CD14-positive monocyte (primary cell): ENCODE measurements at regions not wholly inside any gene's neighbourhood (a gene's known extent, or its start where the extent isn't known, plus 50 kb on each side); places are given as distances from the start of the nearest gene placed in this dataset.
"Not testable (repeated sequence)": the region's sequence is repeated elsewhere in the genome, so short reads cannot be mapped to it uniquely, and the experiment has no call there.

Experiments
- DNase-seq, 3 donors: peaks; one replicate each; pipeline ENCODE4 v3.0.0-alpha.2; 2011 to 2022
- H2AFZ ChIP-seq: 2 replicates; pipeline ENCODE4 v1.6.0; 2012; ENCODE audit warnings: mild to moderate bottlenecking, low read depth, low read length, inconsistent platforms; ENCODE audit not compliant: insufficient read depth, poor library complexity, severe bottlenecking
- H3K27ac ChIP-seq, 2 donors: 1 replicate in 1 of 2; 2 replicates in 1 of 2; pipeline ENCODE4 v1.5.1; 2012 to 2013; ENCODE audit warnings: low read length in 2 of 2, control low read depth in 1 of 2, inconsistent platforms in 1 of 2, low read depth in 1 of 2, mild to moderate bottlenecking in 1 of 2
- H3K27me3 ChIP-seq, 2 donors: one replicate each; pipeline versions ENCODE4 v1.6.0 to v1.6.1; 2011 to 2013; ENCODE audit warnings: low read length in 2 of 2; ENCODE audit not compliant: control insufficient read depth in 2 of 2, insufficient read depth in 2 of 2
- H3K36me3 ChIP-seq, 2 donors: replicated peaks in 1 of 2; 1 replicate in 1 of 2; 2 replicates in 1 of 2; pipeline versions ENCODE4 v1.5.1 to v1.6.1; 2012 to 2013; ENCODE audit warnings: low read length in 2 of 2, control low read depth in 1 of 2, inconsistent platforms in 1 of 2, mild to moderate bottlenecking in 1 of 2; ENCODE audit not compliant: insufficient read depth in 2 of 2, control insufficient read depth in 1 of 2
- H3K4me1 ChIP-seq, 2 donors: 1 replicate in 1 of 2; 2 replicates in 1 of 2; pipeline versions ENCODE4 v1.5.1 to v1.6.1; 2012 to 2013; ENCODE audit warnings: low read length in 2 of 2, control low read depth in 1 of 2, inconsistent platforms in 1 of 2, mild to moderate bottlenecking in 1 of 2, moderate library complexity in 1 of 2; ENCODE audit not compliant: insufficient read depth in 2 of 2, control insufficient read depth in 1 of 2
- H3K4me2 ChIP-seq: replicated peaks from 2 replicates; pipeline ENCODE3; 2012; ENCODE audit warnings: low read length, moderate library complexity, mild to moderate bottlenecking; ENCODE audit not compliant: poor library complexity, severe bottlenecking; ENCODE audit errors: extremely low read depth
- H3K4me3 ChIP-seq, 3 experiments: fragments of 200-600 bp in 1 of 3; sonication (generic) in 1 of 3; replicated peaks in 1 of 3; 1 replicate in 2 of 3; 2 replicates in 1 of 3; pipeline ENCODE4 v1.5.1; 2011 to 2013; ENCODE audit warnings: low read length in 3 of 3, mild to moderate bottlenecking in 3 of 3, control low read depth in 2 of 3, low read depth in 2 of 3, inconsistent platforms in 1 of 3, moderate library complexity in 1 of 3
- H3K79me2 ChIP-seq: 2 replicates; pipeline ENCODE4 v1.6.0; 2012; ENCODE audit warnings: mild to moderate bottlenecking, control low read depth, inconsistent platforms, low read length, moderate library complexity; ENCODE audit not compliant: insufficient read depth
- H3K9ac ChIP-seq: 2 replicates; pipeline ENCODE4 v1.6.0; 2017; ENCODE audit warnings: low read length, mild to moderate bottlenecking; ENCODE audit not compliant: insufficient read depth, poor library complexity, severe bottlenecking
- H3K9me3 ChIP-seq, 2 donors: replicated peaks in 1 of 2; 1 replicate in 1 of 2; 2 replicates in 1 of 2; pipeline versions ENCODE4 v1.5.1 to v1.6.1; 2012 to 2013; ENCODE audit warnings: low read length in 2 of 2, control low read depth in 1 of 2; ENCODE audit not compliant: control insufficient read depth in 1 of 2, insufficient read depth in 1 of 2
- H4K20me1 ChIP-seq: 2 replicates; pipeline ENCODE4 v1.6.0; 2012; ENCODE audit warnings: mild to moderate bottlenecking, low read length, control low read depth, moderate library complexity; ENCODE audit not compliant: insufficient read depth
- H3K27ac Mint-ChIP-seq, 7 donors: one replicate each; pipeline ENCODE4 v1.8.0; 2020; ENCODE audit warnings: mild to moderate bottlenecking in 7 of 7, mixed read lengths in 7 of 7, moderate library complexity in 6 of 7, inconsistent platforms in 2 of 7
- H3K27me3 Mint-ChIP-seq, 3 donors: one replicate each; pipeline ENCODE4 v1.8.0; 2021 to 2022; ENCODE audit warnings: low read depth in 3 of 3, mild to moderate bottlenecking in 3 of 3, mixed read lengths in 3 of 3, moderate library complexity in 3 of 3, inconsistent platforms in 1 of 3
- H3K36me3 Mint-ChIP-seq, 2 donors: one replicate each; pipeline ENCODE4 v1.8.0; 2020; ENCODE audit warnings: mixed read lengths in 2 of 2, inconsistent platforms in 1 of 2, mild to moderate bottlenecking in 1 of 2
- H3K4me1 Mint-ChIP-seq: one replicate; pipeline ENCODE4 v1.8.0; 2020; ENCODE audit warnings: mild to moderate bottlenecking, mixed read lengths
- H3K4me3 Mint-ChIP-seq, 2 donors: one replicate each; pipeline ENCODE4 v1.8.0; 2020; ENCODE audit warnings: mild to moderate bottlenecking in 2 of 2, mixed read lengths in 2 of 2, moderate library complexity in 1 of 2
- H3K9me3 Mint-ChIP-seq, 7 donors: one replicate each; pipeline ENCODE4 v1.8.0; 2020 to 2022; ENCODE audit warnings: mixed read lengths in 7 of 7, mild to moderate bottlenecking in 6 of 7, moderate library complexity in 6 of 7, inconsistent platforms in 2 of 7
- WGBS: methylation state at CpG from one replicate; pipeline ENCODE4 v1.1.5; 2013; ENCODE audit warnings: missing lambda C conversion rate; ENCODE audit not compliant: insufficient coverage; 5-methylcytosine and 5-hydroxymethylcytosine counted together
- intact Hi-C, 2 donors: fragments of 100-400 bp; cut with micrococcal nuclease; formaldehyde crosslinking; loops; one replicate each; pipeline versions ENCODE4 v1.15.0 to v1.15.1; 2023
- TF ChIP-seq, protein P1 (sequence below): fragments of 200-600 bp; IDR thresholded peaks from one replicate; pipeline ENCODE4 v1.8.0; 2022; ENCODE audit warnings: antibody characterized with exemption, mild to moderate bottlenecking

DNA sequence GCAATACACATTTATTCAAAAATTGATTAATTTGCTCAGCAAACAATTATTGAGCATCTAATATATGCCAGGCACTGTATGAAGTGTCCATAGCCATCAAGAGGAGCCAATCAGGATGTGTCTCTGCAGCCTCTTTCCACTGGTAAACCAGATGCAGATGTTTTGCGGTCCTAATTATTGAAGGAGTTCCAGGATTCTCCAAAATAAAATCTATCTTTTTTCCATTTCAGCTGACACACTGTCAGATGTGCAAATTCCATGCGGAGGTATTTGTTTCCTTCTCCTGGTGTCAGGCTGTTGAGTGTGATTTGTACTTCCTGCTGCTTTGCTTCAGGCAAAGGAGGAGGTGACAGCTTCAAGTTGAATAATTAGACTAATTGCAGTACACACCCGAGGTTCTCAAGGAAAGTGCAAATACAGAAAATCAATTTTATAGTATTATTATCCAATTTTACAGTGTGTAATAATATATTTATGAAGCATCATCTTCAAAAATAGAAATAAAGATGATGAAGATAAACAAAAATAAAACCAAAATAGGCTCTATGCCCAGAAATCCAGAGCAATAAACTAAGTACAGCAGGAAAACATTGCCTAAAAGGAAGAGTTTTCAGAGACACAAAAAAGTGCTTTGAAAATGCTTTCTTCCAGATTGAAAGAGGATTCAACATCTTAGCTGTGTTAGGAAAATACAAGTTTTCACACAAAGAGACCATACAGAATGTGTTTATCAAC, 1352.9 kb upstream of the CHAC2 start:
- DNase-seq = no peak
- Mint-ChIP-seq H3K36me3 (no peaks in the 10 kb centered on the region), H3K4me1 (no peaks in the 10 kb centered on the region), H3K27me3 (no peaks in the 10 kb centered on the region), H3K9me3 (peaks cover 0 to 5% (median 2%) of the 10 kb centered on the region in 7 donors), H3K27ac (no peak overlapping the region), H3K4me3 (no peak overlapping the region)
- Histone ChIP-seq H3K4me3 (no peak overlapping the region), H3K9ac (no peak overlapping the region), H3K4me2 (no peak overlapping the region), H3K27me3 (no peaks in the 10 kb centered on the region), H3K4me1 (no peaks in the 10 kb centered on the region), H3K27ac (no peak overlapping the region), H4K20me1 (no peaks in the 10 kb centered on the region), H3K9me3 (peaks cover 0 to 4% of the 10 kb centered on the region in 2 donors), H3K36me3 (no peaks in the 10 kb centered on the region), H3K79me2 (no peaks in the 10 kb centered on the region), H2AFZ (no peak overlapping the region)
- WGBS = no CpG with 5 or more reads among the region's 3 CpGs
- TF ChIP-seq, protein P1, sequence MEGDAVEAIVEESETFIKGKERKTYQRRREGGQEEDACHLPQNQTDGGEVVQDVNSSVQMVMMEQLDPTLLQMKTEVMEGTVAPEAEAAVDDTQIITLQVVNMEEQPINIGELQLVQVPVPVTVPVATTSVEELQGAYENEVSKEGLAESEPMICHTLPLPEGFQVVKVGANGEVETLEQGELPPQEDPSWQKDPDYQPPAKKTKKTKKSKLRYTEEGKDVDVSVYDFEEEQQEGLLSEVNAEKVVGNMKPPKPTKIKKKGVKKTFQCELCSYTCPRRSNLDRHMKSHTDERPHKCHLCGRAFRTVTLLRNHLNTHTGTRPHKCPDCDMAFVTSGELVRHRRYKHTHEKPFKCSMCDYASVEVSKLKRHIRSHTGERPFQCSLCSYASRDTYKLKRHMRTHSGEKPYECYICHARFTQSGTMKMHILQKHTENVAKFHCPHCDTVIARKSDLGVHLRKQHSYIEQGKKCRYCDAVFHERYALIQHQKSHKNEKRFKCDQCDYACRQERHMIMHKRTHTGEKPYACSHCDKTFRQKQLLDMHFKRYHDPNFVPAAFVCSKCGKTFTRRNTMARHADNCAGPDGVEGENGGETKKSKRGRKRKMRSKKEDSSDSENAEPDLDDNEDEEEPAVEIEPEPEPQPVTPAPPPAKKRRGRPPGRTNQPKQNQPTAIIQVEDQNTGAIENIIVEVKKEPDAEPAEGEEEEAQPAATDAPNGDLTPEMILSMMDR = no peak
- intact Hi-C loops = no loop called here

DNA sequence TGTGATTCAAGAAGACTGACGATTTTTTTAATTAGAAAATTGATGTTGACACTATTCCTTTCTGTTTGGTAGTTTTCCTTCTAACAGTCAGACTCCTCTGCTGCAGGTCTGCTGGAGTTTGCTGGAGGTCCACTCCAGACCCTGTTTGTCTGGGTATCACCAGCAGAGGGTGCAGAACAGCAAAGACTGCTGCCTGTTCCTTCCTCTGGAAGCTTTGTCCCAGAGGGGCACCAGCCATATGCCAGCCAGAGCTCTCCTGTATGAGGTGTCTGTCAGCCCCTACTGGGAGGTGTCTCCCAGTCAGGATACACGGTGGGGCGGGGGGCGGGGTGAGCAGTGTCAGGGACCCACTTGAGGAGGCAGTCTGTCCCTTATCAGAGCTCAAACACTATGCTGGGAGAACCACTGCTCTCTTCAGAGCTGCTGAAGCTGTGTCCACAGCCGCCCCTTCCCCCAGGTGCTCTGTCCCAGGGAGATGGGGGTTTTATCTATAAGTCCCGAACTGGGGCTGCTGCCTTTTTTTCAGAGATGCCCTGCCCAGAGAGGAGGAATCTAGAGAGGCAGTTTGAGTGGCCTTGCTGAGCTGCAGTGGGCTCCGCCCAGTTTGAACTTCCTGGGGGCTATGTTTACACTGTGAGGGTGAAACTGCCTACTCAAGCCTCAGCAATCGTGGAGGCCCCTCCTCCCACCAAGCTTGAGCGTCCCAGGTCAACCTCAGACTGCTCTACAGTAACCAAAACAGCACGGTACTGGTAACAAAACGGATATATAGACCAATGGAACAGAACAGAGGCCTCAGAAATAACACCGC, 1358.1 kb upstream of the CHAC2 start:
- H3K79me2 ChIP-seq, H3K4me2 ChIP-seq, H3K4me3 ChIP-seq, H4K20me1 ChIP-seq, H3K27me3 Mint-ChIP-seq, H3K27me3 ChIP-seq, intact Hi-C loops, H3K4me1 Mint-ChIP-seq, H3K36me3 ChIP-seq, H3K4me3 Mint-ChIP-seq, H3K27ac Mint-ChIP-seq, DNase-seq, H3K4me1 ChIP-seq, H3K9me3 Mint-ChIP-seq, H3K27ac ChIP-seq, H3K9ac ChIP-seq, H3K36me3 Mint-ChIP-seq, H3K9me3 ChIP-seq, H2AFZ ChIP-seq: not testable (repeated sequence)
- WGBS = 94% methylated on average over 7 of the region's 12 CpGs
